GM23338 (cell line): ENCODE measurements at regions not wholly inside any gene's neighbourhood (a gene's known extent, or its start where the extent isn't known, plus 50 kb on each side); places are given as distances from the start of the nearest gene placed in this dataset.

Experiments used
- CREB1 ChIP-seq: fragments of 250-450 bp; sonication (Bioruptor Pico); IDR thresholded peaks from 2 replicates; pipeline ENCODE4 v1.5.0; 2020; ENCODE audit warnings: low read depth, mild to moderate bottlenecking, moderate library complexity
- EZH2 ChIP-seq: fragments of 200-600 bp; sonication (generic); IDR thresholded peaks from one replicate; pipeline ENCODE4 v1.8.0; 2017; ENCODE audit warnings: antibody characterized with exemption, mild to moderate bottlenecking, low read depth; ENCODE audit not compliant: unreplicated experiment
- EZH2phosphoT487 ChIP-seq: fragments of 200-600 bp; sonication (generic); IDR thresholded peaks from one replicate; pipeline ENCODE4 v1.8.1; 2018; ENCODE audit warnings: antibody characterized with exemption; ENCODE audit not compliant: unreplicated experiment
- JUNB ChIP-seq: IDR thresholded peaks from one replicate; pipeline ENCODE4 v1.6.1; 2016; ENCODE audit warnings: antibody characterized with exemption; ENCODE audit not compliant: unreplicated experiment
- NANOG ChIP-seq: IDR thresholded peaks from 2 replicates; pipeline ENCODE4 v1.6.1; 2016; ENCODE audit warnings: antibody characterized with exemption, borderline replicate concordance
- POLR2AphosphoS5 ChIP-seq: IDR thresholded peaks from 2 replicates; pipeline ENCODE4 v1.6.1; 2016; ENCODE audit warnings: antibody characterized with exemption, low read depth
- ZNF114 ChIP-seq: fragments of 250-450 bp; sonication (Bioruptor Pico); IDR thresholded peaks from 2 replicates; pipeline ENCODE4 v1.5.0; 2020; ENCODE audit warnings: mild to moderate bottlenecking, moderate library complexity
- ZNF331 ChIP-seq: fragments of 250-450 bp; sonication (Bioruptor Pico); IDR thresholded peaks from 2 replicates; pipeline ENCODE4 v1.5.0; 2020; ENCODE audit warnings: low read depth, mild to moderate bottlenecking, moderate library complexity
- TF ChIP-seq, protein P1 (sequence below): fragments of 250-450 bp; sonication (Bioruptor Pico); IDR thresholded peaks from 2 replicates; pipeline ENCODE4 v1.5.0; 2020; ENCODE audit warnings: mild to moderate bottlenecking, moderate library complexity
- TF ChIP-seq, protein P2 (sequence below): IDR thresholded peaks from 2 replicates; pipeline ENCODE4 v1.6.1; 2016; ENCODE audit warnings: antibody characterized with exemption
- TF ChIP-seq, protein P3 (sequence below), 2 experiments: fragments of 200-600 bp in 1 of 2; sonication (generic) in 1 of 2; conservative IDR thresholded peaks; 2 replicates each; pipeline versions ENCODE4 v1.5.1 to v1.6.1; 2016 to 2017; ENCODE audit warnings: antibody characterized with exemption in 2 of 2, low read depth in 2 of 2, mild to moderate bottlenecking in 2 of 2, moderate library complexity in 1 of 2

DNA sequence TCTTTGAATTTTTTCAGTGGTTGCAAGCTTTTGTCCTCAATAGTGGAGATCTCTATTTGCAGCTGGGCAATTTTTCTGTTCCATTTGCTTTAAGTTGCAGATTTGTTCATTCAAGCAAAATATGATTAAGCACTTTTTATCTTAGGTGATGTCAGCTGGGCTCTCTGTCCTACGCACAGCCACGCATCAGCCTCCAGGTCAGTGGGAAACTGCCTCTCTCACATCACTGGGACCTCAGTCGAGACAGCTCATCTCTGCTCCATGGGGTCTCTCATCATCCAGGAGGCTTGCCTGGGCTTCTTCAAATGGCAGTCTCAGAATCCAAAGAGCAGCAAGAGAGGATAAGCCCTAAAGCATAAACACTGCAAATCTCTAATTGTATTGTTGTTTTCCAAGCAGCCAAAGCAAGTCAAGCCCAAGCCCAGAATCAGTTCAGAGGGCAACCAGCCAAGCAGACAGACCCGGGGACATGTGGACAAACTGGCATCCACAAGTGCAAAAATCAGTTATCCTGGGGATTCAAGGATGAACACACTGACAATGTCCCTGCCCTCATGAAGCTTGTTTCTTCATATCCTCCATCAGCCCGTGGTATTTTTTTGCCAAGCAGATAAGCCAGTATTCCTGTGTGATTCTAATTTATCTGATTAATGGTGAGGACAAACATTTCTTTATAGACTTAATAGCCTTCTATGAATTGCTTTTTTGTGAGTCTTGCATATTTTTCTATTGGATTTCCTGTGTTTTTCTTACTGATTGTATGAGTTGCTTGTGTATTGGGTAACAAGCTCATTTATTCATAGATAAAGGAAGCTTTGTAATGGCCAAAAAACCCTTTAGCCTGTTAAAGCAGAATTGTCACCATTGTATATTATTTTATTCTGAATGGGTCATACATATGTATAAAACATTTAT lies 262.5 kb downstream of the GXYLT1 start (continued):
- TF ChIP-seq, protein P1, sequence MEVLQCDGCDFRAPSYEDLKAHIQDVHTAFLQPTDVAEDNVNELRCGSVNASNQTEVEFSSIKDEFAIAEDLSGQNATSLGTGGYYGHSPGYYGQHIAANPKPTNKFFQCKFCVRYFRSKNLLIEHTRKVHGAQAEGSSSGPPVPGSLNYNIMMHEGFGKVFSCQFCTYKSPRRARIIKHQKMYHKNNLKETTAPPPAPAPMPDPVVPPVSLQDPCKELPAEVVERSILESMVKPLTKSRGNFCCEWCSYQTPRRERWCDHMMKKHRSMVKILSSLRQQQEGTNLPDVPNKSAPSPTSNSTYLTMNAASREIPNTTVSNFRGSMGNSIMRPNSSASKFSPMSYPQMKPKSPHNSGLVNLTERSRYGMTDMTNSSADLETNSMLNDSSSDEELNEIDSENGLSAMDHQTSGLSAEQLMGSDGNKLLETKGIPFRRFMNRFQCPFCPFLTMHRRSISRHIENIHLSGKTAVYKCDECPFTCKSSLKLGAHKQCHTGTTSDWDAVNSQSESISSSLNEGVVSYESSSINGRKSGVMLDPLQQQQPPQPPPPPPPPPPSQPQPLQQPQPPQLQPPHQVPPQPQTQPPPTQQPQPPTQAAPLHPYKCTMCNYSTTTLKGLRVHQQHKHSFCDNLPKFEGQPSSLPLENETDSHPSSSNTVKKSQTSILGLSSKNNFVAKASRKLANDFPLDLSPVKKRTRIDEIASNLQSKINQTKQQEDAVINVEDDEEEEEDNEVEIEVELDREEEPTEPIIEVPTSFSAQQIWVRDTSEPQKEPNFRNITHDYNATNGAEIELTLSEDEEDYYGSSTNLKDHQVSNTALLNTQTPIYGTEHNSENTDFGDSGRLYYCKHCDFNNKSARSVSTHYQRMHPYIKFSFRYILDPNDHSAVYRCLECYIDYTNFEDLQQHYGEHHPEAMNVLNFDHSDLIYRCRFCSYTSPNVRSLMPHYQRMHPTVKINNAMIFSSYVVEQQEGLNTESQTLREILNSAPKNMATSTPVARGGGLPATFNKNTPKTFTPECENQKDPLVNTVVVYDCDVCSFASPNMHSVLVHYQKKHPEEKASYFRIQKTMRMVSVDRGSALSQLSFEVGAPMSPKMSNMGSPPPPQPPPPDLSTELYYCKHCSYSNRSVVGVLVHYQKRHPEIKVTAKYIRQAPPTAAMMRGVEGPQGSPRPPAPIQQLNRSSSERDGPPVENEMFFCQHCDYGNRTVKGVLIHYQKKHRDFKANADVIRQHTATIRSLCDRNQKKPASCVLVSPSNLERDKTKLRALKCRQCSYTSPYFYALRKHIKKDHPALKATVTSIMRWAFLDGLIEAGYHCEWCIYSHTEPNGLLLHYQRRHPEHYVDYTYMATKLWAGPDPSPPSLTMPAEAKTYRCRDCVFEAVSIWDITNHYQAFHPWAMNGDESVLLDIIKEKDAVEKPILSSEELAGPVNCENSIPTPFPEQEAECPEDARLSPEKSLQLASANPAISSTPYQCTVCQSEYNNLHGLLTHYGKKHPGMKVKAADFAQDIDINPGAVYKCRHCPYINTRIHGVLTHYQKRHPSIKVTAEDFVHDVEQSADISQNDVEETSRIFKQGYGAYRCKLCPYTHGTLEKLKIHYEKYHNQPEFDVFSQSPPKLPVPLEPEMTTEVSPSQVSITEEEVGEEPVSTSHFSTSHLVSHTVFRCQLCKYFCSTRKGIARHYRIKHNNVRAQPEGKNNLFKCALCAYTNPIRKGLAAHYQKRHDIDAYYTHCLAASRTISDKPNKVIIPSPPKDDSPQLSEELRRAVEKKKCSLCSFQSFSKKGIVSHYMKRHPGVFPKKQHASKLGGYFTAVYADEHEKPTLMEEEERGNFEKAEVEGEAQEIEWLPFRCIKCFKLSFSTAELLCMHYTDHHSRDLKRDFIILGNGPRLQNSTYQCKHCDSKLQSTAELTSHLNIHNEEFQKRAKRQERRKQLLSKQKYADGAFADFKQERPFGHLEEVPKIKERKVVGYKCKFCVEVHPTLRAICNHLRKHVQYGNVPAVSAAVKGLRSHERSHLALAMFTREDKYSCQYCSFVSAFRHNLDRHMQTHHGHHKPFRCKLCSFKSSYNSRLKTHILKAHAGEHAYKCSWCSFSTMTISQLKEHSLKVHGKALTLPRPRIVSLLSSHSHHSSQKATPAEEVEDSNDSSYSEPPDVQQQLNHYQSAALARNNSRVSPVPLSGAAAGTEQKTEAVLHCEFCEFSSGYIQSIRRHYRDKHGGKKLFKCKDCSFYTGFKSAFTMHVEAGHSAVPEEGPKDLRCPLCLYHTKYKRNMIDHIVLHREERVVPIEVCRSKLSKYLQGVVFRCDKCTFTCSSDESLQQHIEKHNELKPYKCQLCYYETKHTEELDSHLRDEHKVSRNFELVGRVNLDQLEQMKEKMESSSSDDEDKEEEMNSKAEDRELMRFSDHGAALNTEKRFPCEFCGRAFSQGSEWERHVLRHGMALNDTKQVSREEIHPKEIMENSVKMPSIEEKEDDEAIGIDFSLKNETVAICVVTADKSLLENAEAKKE (CRISPR knock-in tag), result no peak
- TF ChIP-seq EZH2phosphoT487 (no peak), ZNF114 (no peak), ZNF331 (CRISPR knock-in tag) (no peak), EZH2 (no peak), NANOG (no peak), POLR2AphosphoS5 (no peak), JUNB (no peak), CREB1 (no peak)
- TF ChIP-seq, protein P2, sequence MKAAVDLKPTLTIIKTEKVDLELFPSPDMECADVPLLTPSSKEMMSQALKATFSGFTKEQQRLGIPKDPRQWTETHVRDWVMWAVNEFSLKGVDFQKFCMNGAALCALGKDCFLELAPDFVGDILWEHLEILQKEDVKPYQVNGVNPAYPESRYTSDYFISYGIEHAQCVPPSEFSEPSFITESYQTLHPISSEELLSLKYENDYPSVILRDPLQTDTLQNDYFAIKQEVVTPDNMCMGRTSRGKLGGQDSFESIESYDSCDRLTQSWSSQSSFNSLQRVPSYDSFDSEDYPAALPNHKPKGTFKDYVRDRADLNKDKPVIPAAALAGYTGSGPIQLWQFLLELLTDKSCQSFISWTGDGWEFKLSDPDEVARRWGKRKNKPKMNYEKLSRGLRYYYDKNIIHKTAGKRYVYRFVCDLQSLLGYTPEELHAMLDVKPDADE, result no peak
- TF ChIP-seq, protein P3, sequence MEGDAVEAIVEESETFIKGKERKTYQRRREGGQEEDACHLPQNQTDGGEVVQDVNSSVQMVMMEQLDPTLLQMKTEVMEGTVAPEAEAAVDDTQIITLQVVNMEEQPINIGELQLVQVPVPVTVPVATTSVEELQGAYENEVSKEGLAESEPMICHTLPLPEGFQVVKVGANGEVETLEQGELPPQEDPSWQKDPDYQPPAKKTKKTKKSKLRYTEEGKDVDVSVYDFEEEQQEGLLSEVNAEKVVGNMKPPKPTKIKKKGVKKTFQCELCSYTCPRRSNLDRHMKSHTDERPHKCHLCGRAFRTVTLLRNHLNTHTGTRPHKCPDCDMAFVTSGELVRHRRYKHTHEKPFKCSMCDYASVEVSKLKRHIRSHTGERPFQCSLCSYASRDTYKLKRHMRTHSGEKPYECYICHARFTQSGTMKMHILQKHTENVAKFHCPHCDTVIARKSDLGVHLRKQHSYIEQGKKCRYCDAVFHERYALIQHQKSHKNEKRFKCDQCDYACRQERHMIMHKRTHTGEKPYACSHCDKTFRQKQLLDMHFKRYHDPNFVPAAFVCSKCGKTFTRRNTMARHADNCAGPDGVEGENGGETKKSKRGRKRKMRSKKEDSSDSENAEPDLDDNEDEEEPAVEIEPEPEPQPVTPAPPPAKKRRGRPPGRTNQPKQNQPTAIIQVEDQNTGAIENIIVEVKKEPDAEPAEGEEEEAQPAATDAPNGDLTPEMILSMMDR (conservative IDR thresholded peaks at IDR 0.05; ENCODE audit: low read depth in 2 of 2), result no peak
